H1 (cell line): ENCODE measurements at regions not wholly inside any gene's neighbourhood (a gene's known extent, or its start where the extent isn't known, plus 50 kb on each side); places are given as distances from the start of the nearest gene placed in this dataset.

Experiments
- SIN3A ChIP-seq, 2 experiments: IDR thresholded peaks in 1 of 2; conservative IDR thresholded peaks in 1 of 2; 2 replicates each; pipeline ENCODE4 v1.6.1; 2011 to 2012; ENCODE audit warnings: low read length in 2 of 2, improper control_type of control experiment in 1 of 2, low read depth in 1 of 2, mild to moderate bottlenecking in 1 of 2

DNA sequence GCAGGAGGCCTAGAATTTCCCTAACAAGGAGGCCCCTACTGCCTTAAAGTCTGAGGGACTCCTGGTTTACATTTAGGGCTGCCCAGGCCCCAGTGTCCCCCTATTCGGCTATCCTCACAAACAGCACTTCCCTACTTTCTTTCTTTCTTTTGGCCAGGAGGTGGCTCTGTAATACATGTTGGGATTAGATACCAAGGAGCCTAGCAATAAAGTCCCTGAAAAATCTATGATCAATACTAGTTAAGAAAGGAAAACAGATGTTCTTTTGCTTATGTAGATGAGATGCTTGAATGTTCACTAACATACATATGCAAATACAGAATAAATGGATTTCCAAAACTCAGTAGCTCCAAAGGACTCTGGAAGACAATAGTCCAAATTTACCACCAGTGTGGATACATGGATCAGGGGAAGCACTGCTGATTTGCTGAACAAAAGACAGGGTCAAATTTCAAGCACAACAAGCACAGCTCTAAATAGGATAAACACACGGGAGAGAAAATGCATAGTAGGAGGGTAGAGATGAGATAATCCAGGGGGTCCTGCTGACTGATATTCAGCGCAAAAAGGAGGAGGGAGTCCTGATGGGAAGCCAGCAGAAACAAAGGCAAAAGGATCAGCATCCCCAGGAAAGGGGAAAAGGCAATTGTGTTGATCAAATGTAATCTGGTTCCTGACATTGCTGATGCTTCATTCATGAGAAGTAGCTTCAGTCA, 240.0 kb downstream of the NUF2 start (continued):
- TF ChIP-seq SIN3A (conservative IDR thresholded peaks at IDR 0.05 in 1 of 2, IDR thresholded peaks at IDR 0.05 in 1 of 2; ENCODE audit: low read depth in 1 of 2, low read length in 2 of 2): no peak
- TF ChIP-seq, all 59 proteins: peak for 14
